Kidney epithelial cell (primary cell): ENCODE measurements at regions not wholly inside any gene's neighbourhood (a gene's known extent, or its start where the extent isn't known, plus 50 kb on each side); places are given as distances from the start of the nearest gene placed in this dataset.
"Not testable (repeated sequence)": the region's sequence is repeated elsewhere in the genome, so short reads cannot be mapped to it uniquely, and the experiment has no call there.

Experiments used
- DNase-seq: peaks from one replicate; pipeline ENCODE4 v3.0.0-alpha.2; 2010; ENCODE audit warnings: low read depth
- H3K27me3 ChIP-seq: 2 replicates; pipeline ENCODE4 v1.6.0; 2011; ENCODE audit warnings: low read length; ENCODE audit not compliant: control insufficient read depth, insufficient read depth
- H3K36me3 ChIP-seq: 2 replicates; pipeline ENCODE4 v1.5.1; 2011; ENCODE audit warnings: low read length; ENCODE audit not compliant: control insufficient read depth, insufficient read depth
- H3K4me3 ChIP-seq: 2 replicates; pipeline ENCODE4 v1.5.1; 2011; ENCODE audit warnings: low read depth, mild to moderate bottlenecking, control low read depth, low read length
- CTCF ChIP-seq: IDR thresholded peaks from 2 replicates; pipeline ENCODE4 v1.5.1; 2011; ENCODE audit warnings: mild to moderate bottlenecking, moderate library complexity, low read length, control low read depth, inconsistent platforms; ENCODE audit not compliant: insufficient read depth, poor library complexity, severe bottlenecking

GRCh38 chr6:135555550-135555949 lies 58.0 kb upstream of the AHI1 start:
- Histone ChIP-seq H3K4me3 (no peak overlapping the region), H3K36me3 (no peaks in the 10 kb centered on the region), H3K27me3 (no peaks in the 10 kb centered on the region)
- DNase-seq: no peak
- TF ChIP-seq CTCF: no peak

GRCh38 chr6:135557582-135557981 lies 60.0 kb upstream of the AHI1 start:
- no peak for TF ChIP-seq CTCF
- Histone ChIP-seq H3K27me3 (no peaks in the 10 kb centered on the region), H3K4me3 (no peak overlapping the region), H3K36me3 (no peaks in the 10 kb centered on the region)
- no peak for DNase-seq

- not testable (repeated sequence) for H3K4me3 ChIP-seq, DNase-seq, H3K27me3 ChIP-seq, H3K36me3 ChIP-seq
Observed at GRCh38 chr6:135565605-135566004, 68.1 kb upstream of the AHI1 start.

GRCh38 chr6:135566311-135567068 lies 69.0 kb upstream of the AHI1 start:
- Histone ChIP-seq H3K36me3 (no peaks in the 10 kb centered on the region), H3K27me3 (no peaks in the 10 kb centered on the region), H3K4me3 (no peak overlapping the region)
- no peak for TF ChIP-seq CTCF
- DNase-seq: no peak

GRCh38 chr6:135567375-135568083 lies 70.0 kb upstream of the AHI1 start:
- H3K4me3 ChIP-seq: no peak overlapping the region
- no peak for TF ChIP-seq CTCF
- H3K27me3 ChIP-seq: no peaks in the 10 kb centered on the region
- DNase-seq: no peak
- H3K36me3 ChIP-seq: no peaks in the 10 kb centered on the region

- Histone ChIP-seq H3K36me3 (no peaks in the 10 kb centered on the region), H3K4me3 (no peak overlapping the region), H3K27me3 (no peaks in the 10 kb centered on the region)
- no peak for TF ChIP-seq CTCF
- DNase-seq: no peak
Observed at GRCh38 chr6:135568379-135568778, 70.8 kb upstream of the AHI1 start.
